OCI-LY3 (cell line): ENCODE measurements at regions not wholly inside any gene's neighbourhood (a gene's known extent, or its start where the extent isn't known, plus 50 kb on each side); places are given as distances from the start of the nearest gene placed in this dataset.

Source experiments
- EZH2phosphoT487 ChIP-seq: fragments of 200-600 bp; shearing (Covaris generic); IDR thresholded peaks from 2 replicates; pipeline ENCODE4 v1.6.1; 2018; ENCODE audit warnings: antibody characterized with exemption, mixed run types, low read depth
- TF ChIP-seq, protein P1 (sequence below): fragments of 200-600, 300-600 bp; sonication (generic); IDR thresholded peaks from 2 replicates; pipeline ENCODE4 v1.5.1; 2014; ENCODE audit warnings: antibody characterized with exemption, low read length, low read depth

GRCh38 chr2:217206016-217206725, 346.3 kb upstream of the TNP1 start:
- TF ChIP-seq, protein P1, sequence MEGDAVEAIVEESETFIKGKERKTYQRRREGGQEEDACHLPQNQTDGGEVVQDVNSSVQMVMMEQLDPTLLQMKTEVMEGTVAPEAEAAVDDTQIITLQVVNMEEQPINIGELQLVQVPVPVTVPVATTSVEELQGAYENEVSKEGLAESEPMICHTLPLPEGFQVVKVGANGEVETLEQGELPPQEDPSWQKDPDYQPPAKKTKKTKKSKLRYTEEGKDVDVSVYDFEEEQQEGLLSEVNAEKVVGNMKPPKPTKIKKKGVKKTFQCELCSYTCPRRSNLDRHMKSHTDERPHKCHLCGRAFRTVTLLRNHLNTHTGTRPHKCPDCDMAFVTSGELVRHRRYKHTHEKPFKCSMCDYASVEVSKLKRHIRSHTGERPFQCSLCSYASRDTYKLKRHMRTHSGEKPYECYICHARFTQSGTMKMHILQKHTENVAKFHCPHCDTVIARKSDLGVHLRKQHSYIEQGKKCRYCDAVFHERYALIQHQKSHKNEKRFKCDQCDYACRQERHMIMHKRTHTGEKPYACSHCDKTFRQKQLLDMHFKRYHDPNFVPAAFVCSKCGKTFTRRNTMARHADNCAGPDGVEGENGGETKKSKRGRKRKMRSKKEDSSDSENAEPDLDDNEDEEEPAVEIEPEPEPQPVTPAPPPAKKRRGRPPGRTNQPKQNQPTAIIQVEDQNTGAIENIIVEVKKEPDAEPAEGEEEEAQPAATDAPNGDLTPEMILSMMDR, result no peak
- no peak for TF ChIP-seq EZH2phosphoT487
